H9 (cell line): ENCODE measurements at regions not wholly inside any gene's neighbourhood (a gene's known extent, or its start where the extent isn't known, plus 50 kb on each side); places are given as distances from the start of the nearest gene placed in this dataset.
A peak's percentile ranks its signal among the peaks of the same experiment; 100 is the strongest.

Experiments
- DNase-seq: peaks from one replicate; pipeline ENCODE4 v3.0.0-alpha.2; 2017
- H2AFZ ChIP-seq: one replicate; pipeline ENCODE4 v1.6.1; 2013; ENCODE audit warnings: mild to moderate bottlenecking, low read length, control low read depth, moderate library complexity
- H2AK5ac ChIP-seq: 2 replicates; pipeline ENCODE4 v1.6.1; 2013; ENCODE audit warnings: low read length, control low read depth, mixed read lengths; ENCODE audit not compliant: insufficient read length
- H2BK120ac ChIP-seq: one replicate; pipeline ENCODE4 v1.6.1; 2013; ENCODE audit warnings: low read depth, mild to moderate bottlenecking, low read length, control low read depth, inconsistent platforms; ENCODE audit not compliant: poor library complexity, severe bottlenecking
- H2BK12ac ChIP-seq: 2 replicates; pipeline ENCODE4 v1.6.1; 2013; ENCODE audit warnings: low read length, control low read depth, mixed read lengths, low read depth; ENCODE audit not compliant: insufficient read length
- H2BK15ac ChIP-seq: 2 replicates; pipeline ENCODE4 v1.6.1; 2013; ENCODE audit warnings: low read depth, low read length, control low read depth
- H2BK20ac ChIP-seq: one replicate; pipeline ENCODE4 v1.6.1; 2013; ENCODE audit warnings: low read depth, mild to moderate bottlenecking, low read length, control low read depth, inconsistent platforms; ENCODE audit not compliant: poor library complexity, severe bottlenecking
- H2BK5ac ChIP-seq: 2 replicates; pipeline ENCODE4 v1.6.1; 2013; ENCODE audit warnings: low read length, control low read depth, mixed read lengths; ENCODE audit not compliant: insufficient read length
- H3K14ac ChIP-seq: 2 replicates; pipeline ENCODE4 v1.6.1; 2013; ENCODE audit warnings: low read length, control low read depth; ENCODE audit not compliant: insufficient read depth
- H3K18ac ChIP-seq: 2 replicates; pipeline ENCODE4 v1.6.1; 2013; ENCODE audit warnings: low read depth, mild to moderate bottlenecking, mixed read lengths, low read length, control low read depth; ENCODE audit not compliant: insufficient read length
- H3K23ac ChIP-seq: 2 replicates; pipeline ENCODE4 v1.6.1; 2013; ENCODE audit warnings: low read length, control low read depth, mixed read lengths, low read depth; ENCODE audit not compliant: insufficient read length
- H3K23me2 ChIP-seq: 2 replicates; pipeline ENCODE4 v1.6.1; 2013; ENCODE audit warnings: low read depth, mild to moderate bottlenecking, mixed read lengths, low read length, control low read depth; ENCODE audit not compliant: insufficient read length, poor library complexity, severe bottlenecking
- H3K27ac ChIP-seq: 2 replicates; pipeline ENCODE4 v1.5.1; 2013; ENCODE audit warnings: low read length, control low read depth, mixed read lengths, low read depth; ENCODE audit not compliant: insufficient read length
- H3K27me3 ChIP-seq: 2 replicates; pipeline ENCODE4 v1.6.1; 2013; ENCODE audit warnings: low read length, control low read depth, inconsistent platforms; ENCODE audit not compliant: insufficient read depth
- H3K4ac ChIP-seq: 2 replicates; pipeline ENCODE4 v1.6.1; 2013; ENCODE audit warnings: low read depth, mild to moderate bottlenecking, control low read depth, inconsistent platforms, low read length, moderate library complexity
- H3K4me1 ChIP-seq: 2 replicates; pipeline ENCODE4 v1.6.1; 2013; ENCODE audit warnings: low read length, control low read depth, inconsistent platforms; ENCODE audit not compliant: insufficient read depth
- H3K4me2 ChIP-seq: 2 replicates; pipeline ENCODE4 v1.6.1; 2013; ENCODE audit warnings: low read length, control low read depth, mixed read lengths; ENCODE audit not compliant: insufficient read length, insufficient read depth
- H3K56ac ChIP-seq: 2 replicates; pipeline ENCODE4 v1.6.1; 2013; ENCODE audit warnings: low read depth, mild to moderate bottlenecking, mixed read lengths, low read length, control low read depth; ENCODE audit not compliant: insufficient read length
- H3K79me1 ChIP-seq: 2 replicates; pipeline ENCODE4 v1.6.1; 2013; ENCODE audit warnings: low read depth, mild to moderate bottlenecking, moderate library complexity, low read length, control low read depth, inconsistent platforms; ENCODE audit not compliant: insufficient read depth, poor library complexity, severe bottlenecking
- H3K79me2 ChIP-seq: 2 replicates; pipeline ENCODE4 v1.6.1; 2013; ENCODE audit warnings: low read length, control low read depth, inconsistent platforms; ENCODE audit not compliant: insufficient read depth
- H3K9ac ChIP-seq: 2 replicates; pipeline ENCODE4 v1.6.1; 2013; ENCODE audit warnings: low read length, control low read depth, mixed read lengths; ENCODE audit not compliant: insufficient read length; ENCODE audit errors: extremely low read depth
- H3K9me3 ChIP-seq: one replicate; pipeline ENCODE4 v1.6.1; 2013; ENCODE audit warnings: low read depth, low read length, inconsistent platforms; ENCODE audit not compliant: control insufficient read depth
- H3T11ph ChIP-seq: one replicate; pipeline ENCODE4 v1.6.1; 2013; ENCODE audit warnings: mild to moderate bottlenecking, low read length, control low read depth, inconsistent platforms
- H4K20me1 ChIP-seq: one replicate; pipeline ENCODE4 v1.6.1; 2013; ENCODE audit not compliant: control insufficient read depth, insufficient read length, insufficient read depth
- H4K5ac ChIP-seq: 2 replicates; pipeline ENCODE4 v1.6.1; 2013; ENCODE audit warnings: low read depth, mild to moderate bottlenecking, mixed read lengths, low read length, control low read depth; ENCODE audit not compliant: insufficient read length
- H4K8ac ChIP-seq: replicated peaks from 2 replicates; pipeline ENCODE4 v1.6.1; 2013; ENCODE audit warnings: low read length, control low read depth, mixed read lengths, low read depth; ENCODE audit not compliant: insufficient read length
- H4K91ac ChIP-seq: 2 replicates; pipeline ENCODE4 v1.6.1; 2013; ENCODE audit warnings: low read depth, mild to moderate bottlenecking, moderate library complexity, mixed read lengths, low read length, control low read depth; ENCODE audit not compliant: insufficient read length
- H3K27ac Mint-ChIP-seq, 3 experiments: 2 replicates in 2 of 3; 3 replicates in 1 of 3; pipeline ENCODE4 v1.8.0; 2020 to 2021; ENCODE audit warnings: mixed read lengths in 3 of 3, mild to moderate bottlenecking in 1 of 3, moderate library complexity in 1 of 3
- H3K27me3 Mint-ChIP-seq: 2 replicates; pipeline ENCODE4 v1.8.0; 2021; ENCODE audit warnings: low read depth, mild to moderate bottlenecking, moderate library complexity, mixed read lengths
- H3K36me3 Mint-ChIP-seq, 3 experiments: 2 replicates in 2 of 3; 3 replicates in 1 of 3; pipeline ENCODE4 v1.8.0; 2020 to 2021; ENCODE audit warnings: low read depth in 3 of 3, mixed read lengths in 3 of 3; ENCODE audit not compliant: insufficient read depth in 1 of 3
- H3K4me1 Mint-ChIP-seq, 2 experiments: 2 replicates each; pipeline ENCODE4 v1.8.0; 2020; ENCODE audit warnings: mixed read lengths in 2 of 2
- H3K4me3 Mint-ChIP-seq, 2 experiments: 2 replicates in 1 of 2; 3 replicates in 1 of 2; pipeline ENCODE4 v1.8.0; 2020 to 2021; ENCODE audit warnings: mild to moderate bottlenecking in 2 of 2, mixed read lengths in 2 of 2, moderate library complexity in 1 of 2
- H3K9me3 Mint-ChIP-seq, 2 experiments: 2 replicates in 1 of 2; 3 replicates in 1 of 2; pipeline ENCODE4 v1.8.0; 2020; ENCODE audit warnings: mild to moderate bottlenecking in 2 of 2, mixed read lengths in 2 of 2, moderate library complexity in 1 of 2
- CTCF ChIP-seq: fragments of 200-600 bp; sonication (generic); conservative IDR thresholded peaks from 3 replicates; pipeline ENCODE4 v1.8.0; 2021; ENCODE audit warnings: antibody characterized with exemption, mild to moderate bottlenecking
- WGBS: extraction: QIAGEN DNeasy Blood & Tissue Kit; methylation state at CpG from one replicate; pipeline ENCODE4 v1.1.7; 2013; ENCODE audit warnings: missing lambda C conversion rate, low lambda C conversion rate, mixed read lengths; ENCODE audit not compliant: insufficient read length; ENCODE audit errors: extremely low coverage; 5-methylcytosine and 5-hydroxymethylcytosine counted together

GRCh38 chr1:229972600-229973296, 94.3 kb upstream of the GALNT2 start:
- H3K4me1 Mint-ChIP-seq, result no peaks in the 10 kb centered on the region
- peak; percentile 75 for DNase-seq

More at GRCh38 chr1:229972600-229973296, 94.3 kb upstream of the GALNT2 start:
- Histone ChIP-seq H3K23ac (no peak overlapping the region), H3K27me3 (no peaks in the 10 kb centered on the region), H2BK120ac (no peak overlapping the region), H3K9me3 (no peaks in the 10 kb centered on the region), H3K4ac (no peak overlapping the region), H4K8ac (no peak overlapping the region), H3K79me1 (no peaks in the 10 kb centered on the region), H3K23me2 (no peaks in the 10 kb centered on the region), H3T11ph (no peak overlapping the region), H3K14ac (no peak overlapping the region), H2BK15ac (no peak overlapping the region), H4K20me1 (no peaks in the 10 kb centered on the region), H3K9ac (no peak overlapping the region), H2BK5ac (no peak overlapping the region), H3K79me2 (no peaks in the 10 kb centered on the region), H4K5ac (no peak overlapping the region), H2AFZ (no peak overlapping the region), H3K4me2 (no peak overlapping the region), H2BK12ac (no peak overlapping the region), H3K27ac (no peak overlapping the region), H2BK20ac (no peak overlapping the region), H3K4me1 (no peaks in the 10 kb centered on the region), H2AK5ac (no peak overlapping the region), H3K18ac (no peak overlapping the region), H3K56ac (no peak overlapping the region), H4K91ac (no peak overlapping the region)
- TF ChIP-seq CTCF, result peak; percentile 78
- Mint-ChIP-seq H3K4me3 (no peak overlapping the region), H3K27me3 (no peaks in the 10 kb centered on the region; the same call in 1 of the 2 replicates), H3K36me3 (peaks cover 5 to 15% (median 10%) of the 10 kb centered on the region in 3 experiments; a peak in 4 of 7 replicates), H3K9me3 (peaks cover 10 to 18% of the 10 kb centered on the region in 2 experiments), H3K27ac (no peak overlapping the region)
- no CpG with 5 or more reads among the region's 9 CpGs for WGBS
